Activated CD4-positive, alpha-beta T cell treated with anti-CD3 and anti-CD28 coated beads for 36 hours (primary cell): ENCODE measurements at regions not wholly inside any gene's neighbourhood (a gene's known extent, or its start where the extent isn't known, plus 50 kb on each side); places are given as distances from the start of the nearest gene placed in this dataset.

Experiments used
- ATAC-seq: fragments of 200-7000 bp; cut with Tn5 transposase; one replicate; pipeline ENCODE4 v1.10.0; 2021; ENCODE audit warnings: mild to moderate bottlenecking, moderate library complexity
- CTCF ChIA-PET: fragments of 350-600 bp; sonication (Branson Sonifier 250); formaldehyde crosslinking; loops from one replicate; lab custom pipeline; 2021; ENCODE audit warnings: antibody characterized with exemption; lab: Charles Lee
- POLR2A ChIA-PET: fragments of 350-600 bp; sonication (Branson Sonifier 250); formaldehyde crosslinking; loops from one replicate; lab custom pipeline; 2021; ENCODE audit warnings: antibody characterized with exemption, inconsistent platforms; lab: Charles Lee
- DNase-seq: peaks from one replicate; pipeline ENCODE4 v3.0.0-alpha.2; 2020
- H3K27ac Mint-ChIP-seq: one replicate; pipeline ENCODE4 v1.8.0; 2021; ENCODE audit warnings: mixed read lengths
- H3K27me3 Mint-ChIP-seq: one replicate; pipeline ENCODE4 v1.8.0; 2021; ENCODE audit warnings: mixed read lengths
- H3K36me3 Mint-ChIP-seq: one replicate; pipeline ENCODE4 v1.8.0; 2021; ENCODE audit warnings: low read depth, mixed read lengths
- H3K4me1 Mint-ChIP-seq: one replicate; pipeline ENCODE4 v1.8.0; 2021; ENCODE audit warnings: mixed read lengths
- H3K4me3 Mint-ChIP-seq: one replicate; pipeline ENCODE4 v1.8.0; 2021; ENCODE audit warnings: mild to moderate bottlenecking, moderate library complexity, mixed read lengths
- H3K9me3 Mint-ChIP-seq: one replicate; pipeline ENCODE4 v1.8.0; 2021; ENCODE audit warnings: low read depth, mixed read lengths
- intact Hi-C, 2 experiments: fragments of 100-400 bp; cut with DNase I in 1 of 2; cut with micrococcal nuclease in 1 of 2; formaldehyde crosslinking; loops; one replicate each; pipeline versions ENCODE4 v1.14.2 to v1.15.1; 2022 to 2024; cut with DNase I, micrococcal nuclease

DNA sequence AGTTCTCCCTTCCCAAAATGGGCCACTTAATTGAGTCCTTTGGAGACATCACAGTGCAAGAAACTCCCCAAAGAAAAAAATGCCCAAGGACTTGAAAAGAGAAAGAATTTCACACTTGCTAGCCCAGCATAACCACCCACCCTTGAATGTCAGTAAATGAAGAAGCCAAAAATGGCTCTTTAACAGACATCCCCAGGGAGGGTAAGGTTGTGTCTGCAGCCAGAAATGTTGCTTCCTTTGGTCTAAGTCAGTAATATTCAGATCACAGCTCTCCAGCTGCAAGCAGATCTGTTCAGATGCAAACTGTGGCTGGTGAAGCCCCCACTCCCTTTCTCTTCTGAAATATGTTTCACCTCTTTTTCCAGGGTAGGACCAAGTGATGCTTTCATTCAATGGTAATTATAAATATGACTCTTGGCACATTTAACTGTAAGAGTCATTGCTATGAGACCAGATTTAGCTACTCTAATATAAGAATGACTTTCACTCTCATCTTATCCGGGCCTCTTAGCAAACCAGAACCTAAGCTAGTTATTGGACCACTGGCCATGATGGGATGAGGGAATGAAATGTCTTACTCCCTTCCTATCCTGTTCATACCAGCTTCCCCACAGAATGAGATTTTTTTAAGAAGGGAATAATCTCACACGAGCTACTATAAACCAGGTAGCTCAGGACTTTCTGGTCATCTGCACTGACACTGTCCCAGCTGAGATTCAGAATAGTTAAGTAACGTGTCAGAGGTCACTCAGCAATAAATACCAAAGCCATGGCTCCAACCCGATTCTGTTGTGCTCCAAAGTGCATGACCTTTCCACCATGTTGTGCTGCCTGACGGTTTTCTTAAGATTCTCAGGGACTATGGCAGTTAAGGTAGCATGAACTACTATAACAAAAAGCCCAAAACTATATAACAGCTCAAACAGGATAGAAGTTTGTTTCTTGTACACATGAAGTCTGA is 234.1 kb downstream of the FOXO1 start:
- Mint-ChIP-seq H3K4me1 (peaks cover 38% of the 10 kb centered on the region), H3K9me3 (no peaks in the 10 kb centered on the region), H3K27me3 (no peaks in the 10 kb centered on the region), H3K4me3 (no peak overlapping the region), H3K36me3 (no peaks in the 10 kb centered on the region), H3K27ac (no peak overlapping the region)
- intact Hi-C loops: no loop called here
- CTCF ChIA-PET: interaction anchor here (0.7 to 1.6 kb wide), 5 partner anchors 10 to 476 kb away, joined by 3 to 5 read pairs (median 3); no protein-coding TSS in a partner anchor
- DNase-seq (no peak), ATAC-seq (peak; percentile 59)
- POLR2A ChIA-PET: interaction anchor here (0.6 kb wide), 3 partner anchors 17 to 356 kb away, joined by 3 to 5 read pairs (median 3); no protein-coding TSS in a partner anchor

DNA sequence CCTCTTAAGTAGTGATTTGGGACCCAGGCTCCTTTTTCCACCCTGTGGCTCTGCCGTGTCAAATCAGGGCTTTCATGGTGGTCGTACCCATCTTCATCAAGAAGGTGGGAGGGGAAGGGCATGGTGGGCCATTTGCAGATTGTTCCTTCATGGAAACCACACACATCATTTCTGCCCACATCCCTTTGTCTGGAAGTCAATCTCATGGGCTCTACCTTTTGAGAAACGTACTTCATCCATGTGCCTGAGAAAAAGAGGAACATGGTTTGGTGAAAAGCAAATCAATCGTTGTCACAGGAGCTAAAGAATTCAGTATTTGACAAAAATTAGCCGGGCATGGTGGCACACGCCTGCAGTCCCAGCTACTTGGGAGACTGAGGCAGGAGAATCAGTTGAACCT is 233.4 kb downstream of the FOXO1 start:
- Mint-ChIP-seq H3K9me3 (no peaks in the 10 kb centered on the region), H3K4me1 (peaks cover 45% of the 10 kb centered on the region), H3K27ac (no peak overlapping the region), H3K4me3 (no peak overlapping the region), H3K27me3 (no peaks in the 10 kb centered on the region), H3K36me3 (no peaks in the 10 kb centered on the region)
- ChIA-PET CTCF (interaction anchor here (0.7 to 1.6 kb wide), 5 partner anchors 10 to 231 kb away, joined by 3 to 5 read pairs (median 3); no protein-coding TSS in a partner anchor), POLR2A (interaction anchor here (0.6 kb wide), 1 partner anchor 355 kb away, joined by 5 read pairs; no protein-coding TSS in a partner anchor)
- ATAC-seq (no peak), DNase-seq (no peak)
- intact Hi-C loops: no loop called here

DNA sequence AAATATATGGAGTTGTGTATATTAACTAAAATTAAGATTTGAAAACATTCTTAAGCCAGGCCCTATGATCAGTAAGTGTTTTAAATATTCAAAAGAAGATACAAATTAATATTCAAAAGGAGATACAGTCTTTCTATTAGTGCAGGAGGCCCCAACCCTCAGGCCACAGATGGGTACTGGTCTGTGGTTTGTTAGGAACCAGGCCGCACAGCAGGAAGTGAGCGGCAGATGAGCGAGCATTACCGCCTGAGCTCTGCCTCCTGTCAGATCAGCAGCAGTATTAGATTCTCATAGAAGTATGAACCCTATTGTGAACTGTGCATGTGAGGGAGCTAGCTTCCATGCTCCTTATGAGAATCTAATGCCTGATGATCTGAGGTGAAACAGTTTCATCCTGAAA is 232.9 kb downstream of the FOXO1 start:
- no peak overlapping the region for H3K4me3 Mint-ChIP-seq
- CTCF ChIA-PET: interaction anchor here (0.7 kb wide), 1 partner anchor 231 kb away, joined by 3 read pairs; no protein-coding TSS in a partner anchor
- H3K36me3 Mint-ChIP-seq: no peaks in the 10 kb centered on the region
- no peaks in the 10 kb centered on the region for H3K27me3 Mint-ChIP-seq
- intact Hi-C loops: no loop called here
- H3K4me1 Mint-ChIP-seq: peaks cover 51% of the 10 kb centered on the region
- DNase-seq (peak; percentile 54), ATAC-seq (peak; percentile 31)
- H3K27ac Mint-ChIP-seq: no peak overlapping the region
- POLR2A ChIA-PET: no interaction called here
- H3K9me3 Mint-ChIP-seq: no peaks in the 10 kb centered on the region

DNA sequence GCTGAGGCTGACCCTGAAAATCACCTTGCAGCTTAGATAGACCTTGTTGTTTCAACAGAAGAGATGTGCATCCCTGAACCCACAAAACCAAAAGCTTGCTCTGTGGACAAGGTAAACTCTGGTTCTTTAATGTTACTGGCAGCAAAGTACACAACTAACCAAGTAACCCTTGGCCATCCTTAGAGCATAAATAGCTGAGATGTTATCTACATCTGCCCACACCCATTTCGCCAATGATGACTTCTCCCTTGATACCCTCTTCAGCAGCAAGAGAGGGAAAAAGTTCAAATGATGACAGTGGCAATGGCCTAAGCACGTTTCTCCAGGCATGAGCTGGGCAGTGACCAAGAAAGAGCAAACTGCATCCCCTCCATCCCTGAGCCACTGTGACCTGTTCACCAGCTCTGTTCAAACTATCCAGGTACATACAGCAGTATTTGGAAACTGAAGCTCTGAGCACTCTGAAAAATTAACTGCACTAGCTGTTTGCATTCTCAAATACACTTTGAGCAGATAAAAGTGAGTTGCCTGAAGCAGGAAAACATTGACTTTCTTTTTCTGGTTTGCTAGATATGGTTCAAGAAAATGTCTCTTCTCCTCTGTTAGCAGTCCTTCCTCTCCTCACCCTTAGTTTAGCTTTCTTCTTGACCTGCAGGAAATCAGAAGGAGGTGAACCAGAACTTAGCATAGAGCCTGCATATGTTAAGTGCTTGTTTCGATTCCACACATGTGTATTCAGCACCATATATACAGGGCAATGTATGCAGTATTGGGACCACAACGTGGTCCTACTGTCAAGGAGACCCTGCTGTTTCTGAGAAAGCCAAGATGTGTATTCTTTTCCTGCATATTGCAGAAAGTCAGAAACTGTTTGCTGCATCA is 231.7 kb downstream of the FOXO1 start:
- no peaks in the 10 kb centered on the region for H3K36me3 Mint-ChIP-seq
- no peaks in the 10 kb centered on the region for H3K27me3 Mint-ChIP-seq
- intact Hi-C loops: loop anchor here in 1 of 2 experiments (5.0 kb wide), 2 partner anchors 47 to 48 kb away; no protein-coding TSS in a partner anchor
- ChIA-PET POLR2A (interaction anchor here (0.7 kb wide), 1 partner anchor 250 kb away, joined by 3 read pairs; no protein-coding TSS in a partner anchor), CTCF (interaction anchor here (0.6 to 1.2 kb wide), 4 partner anchors 12 to 603 kb away, joined by 3 read pairs; no protein-coding TSS in a partner anchor)
- peak overlapping the region; percentile 8 for H3K27ac Mint-ChIP-seq
- no peak for ATAC-seq
- no peak overlapping the region for H3K4me3 Mint-ChIP-seq
- DNase-seq: no peak
- H3K9me3 Mint-ChIP-seq: no peaks in the 10 kb centered on the region
- H3K4me1 Mint-ChIP-seq: peaks cover 62% of the 10 kb centered on the region

DNA sequence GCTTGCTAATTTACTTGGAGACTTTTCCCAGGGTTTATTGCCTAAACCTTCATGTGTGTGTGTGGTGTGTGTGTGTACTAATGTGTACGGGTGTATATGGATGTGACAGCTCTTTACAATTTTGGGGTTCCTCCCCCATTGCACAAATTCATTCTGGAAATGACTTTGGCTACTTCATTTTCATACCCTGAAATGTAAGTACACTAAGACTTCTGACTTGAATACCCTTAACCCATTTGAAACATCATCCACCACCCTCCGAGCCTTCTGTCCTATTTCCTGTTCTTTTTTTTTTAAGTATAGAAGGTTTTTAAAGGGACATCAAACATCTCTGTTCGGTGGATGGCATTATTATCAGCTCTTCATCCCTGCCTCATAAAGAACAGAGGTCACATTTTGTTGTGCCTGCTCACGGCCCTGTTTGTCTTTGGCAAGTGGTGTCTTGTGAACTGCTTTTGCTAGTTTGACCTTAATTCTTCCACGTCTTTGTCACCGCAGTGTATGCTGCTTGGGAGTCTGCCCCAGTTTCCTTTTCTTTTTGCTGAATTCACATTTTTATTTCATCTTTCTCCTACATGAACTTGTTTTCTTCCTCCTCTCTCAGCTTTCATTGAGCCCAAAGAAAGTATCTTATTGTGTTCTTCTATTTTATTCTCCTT is 228.3 kb downstream of the FOXO1 start:
- intact Hi-C loops: loop anchor here (2.0 to 5.0 kb wide), 4 partner anchors 44 to 229 kb away; partner anchors contain the start of gene FOXO1 (in 1 of the 2)
- Mint-ChIP-seq H3K36me3 (no peaks in the 10 kb centered on the region), H3K27ac (peak overlapping the region; percentile 88), H3K4me3 (peak overlapping the region; percentile 54), H3K4me1 (peaks cover 44% of the 10 kb centered on the region), H3K9me3 (no peaks in the 10 kb centered on the region), H3K27me3 (no peaks in the 10 kb centered on the region)
- ATAC-seq (peak; percentile 60), DNase-seq (no peak)
- ChIA-PET CTCF (interaction anchor here (1.6 kb wide), 1 partner anchor 134 kb away, joined by 3 read pairs; no protein-coding TSS in a partner anchor), POLR2A (interaction anchor here (0.5 to 0.8 kb wide), 4 partner anchors 17 to 216 kb away, joined by 3 to 10 read pairs (median 6); no protein-coding TSS in a partner anchor)

DNA sequence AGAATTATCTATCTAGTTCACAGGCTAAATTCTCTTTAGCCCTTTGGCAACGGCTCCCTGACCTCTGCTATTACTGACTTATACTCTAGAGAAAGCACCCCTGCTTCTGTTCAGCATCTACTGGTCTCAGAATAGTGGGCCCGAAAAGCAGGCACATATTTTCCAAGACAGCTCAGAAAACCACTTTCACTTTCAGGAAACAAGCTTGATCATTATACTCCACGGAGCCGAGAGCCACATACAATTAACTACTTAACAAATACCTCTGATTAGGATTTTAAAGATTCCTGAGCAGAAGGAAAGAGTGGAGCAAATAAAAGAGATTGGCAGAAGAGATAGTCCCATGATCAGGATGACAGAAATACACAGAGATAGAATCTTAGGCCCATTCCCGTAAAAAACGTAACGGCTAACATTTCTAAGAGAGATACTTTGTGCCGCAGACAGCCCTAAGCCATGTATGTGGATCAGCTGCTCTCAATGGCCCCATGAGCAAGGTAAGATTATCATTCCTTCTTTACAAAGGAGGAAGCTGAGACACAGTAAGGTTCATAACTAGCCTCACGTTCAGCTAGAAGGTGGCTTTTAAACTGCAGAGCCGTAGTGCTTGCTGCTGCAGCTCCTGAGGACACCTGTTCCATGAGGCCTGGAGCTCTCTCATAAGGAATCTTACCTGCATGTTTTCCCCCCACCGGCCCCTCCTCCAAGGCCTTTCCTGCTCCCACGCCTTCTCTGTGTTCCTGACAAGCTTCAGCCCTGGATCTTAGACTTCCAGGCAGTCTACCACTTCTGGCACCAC is 227.2 kb downstream of the FOXO1 start:
- no peaks in the 10 kb centered on the region for H3K27me3 Mint-ChIP-seq
- POLR2A ChIA-PET: interaction anchor here (0.6 to 0.7 kb wide), 3 partner anchors 30 to 215 kb away, joined by 3 to 4 read pairs (median 3); no protein-coding TSS in a partner anchor

DNA sequence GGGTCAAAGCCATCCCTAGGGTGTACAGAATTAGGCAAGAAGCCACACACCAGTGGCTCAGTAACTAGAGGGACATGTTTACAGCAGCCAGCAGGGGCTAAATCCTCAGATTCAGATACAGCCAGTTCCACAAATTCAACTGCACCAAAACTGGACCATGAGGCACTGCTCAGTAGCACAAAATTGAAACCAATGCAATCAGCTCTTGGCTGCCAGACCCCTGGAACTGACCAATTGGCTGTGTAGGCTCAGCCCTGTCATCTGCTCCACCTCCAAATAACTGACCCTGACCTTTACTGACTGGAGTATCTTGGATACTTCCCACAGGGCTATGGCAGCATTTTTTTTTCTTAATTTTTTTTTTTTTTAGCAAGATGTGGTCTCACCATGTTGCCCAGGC is 226.5 kb downstream of the FOXO1 start:
- ChIA-PET CTCF (interaction anchor here (0.5 to 1.6 kb wide), 3 partner anchors 9 to 192 kb away, joined by 3 read pairs; no protein-coding TSS in a partner anchor), POLR2A (interaction anchor here (0.5 kb wide), 1 partner anchor 343 kb away, joined by 3 read pairs; no protein-coding TSS in a partner anchor)
- Mint-ChIP-seq H3K4me1 (peaks cover 31% of the 10 kb centered on the region), H3K9me3 (no peaks in the 10 kb centered on the region), H3K27ac (no peak overlapping the region), H3K27me3 (no peaks in the 10 kb centered on the region), H3K4me3 (no peak overlapping the region), H3K36me3 (no peaks in the 10 kb centered on the region)
- ATAC-seq: no peak
- DNase-seq: no peak
- intact Hi-C loops: loop anchor here (2.0 to 5.0 kb wide), 4 partner anchors 42 to 227 kb away; partner anchors contain the start of gene FOXO1 (in 1 of the 2)

More for the DNA sequence above, 227.2 kb downstream of the FOXO1 start:
- peak; percentile 53 for DNase-seq
- no peaks in the 10 kb centered on the region for H3K36me3 Mint-ChIP-seq
- peak; percentile 84 for ATAC-seq
- peaks cover 38% of the 10 kb centered on the region for H3K4me1 Mint-ChIP-seq
- CTCF ChIA-PET: interaction anchor here (0.5 to 1.6 kb wide), 6 partner anchors 9 to 475 kb away, joined by 3 to 4 read pairs (median 3); no protein-coding TSS in a partner anchor
- H3K9me3 Mint-ChIP-seq: no peaks in the 10 kb centered on the region
- intact Hi-C loops: loop anchor here (2.0 to 5.0 kb wide), 4 partner anchors 43 to 228 kb away; partner anchors contain the start of gene FOXO1 (in 1 of the 2)
- H3K4me3 Mint-ChIP-seq: peak overlapping the region; percentile 54
- H3K27ac Mint-ChIP-seq: peak overlapping the region; percentile 88

DNA sequence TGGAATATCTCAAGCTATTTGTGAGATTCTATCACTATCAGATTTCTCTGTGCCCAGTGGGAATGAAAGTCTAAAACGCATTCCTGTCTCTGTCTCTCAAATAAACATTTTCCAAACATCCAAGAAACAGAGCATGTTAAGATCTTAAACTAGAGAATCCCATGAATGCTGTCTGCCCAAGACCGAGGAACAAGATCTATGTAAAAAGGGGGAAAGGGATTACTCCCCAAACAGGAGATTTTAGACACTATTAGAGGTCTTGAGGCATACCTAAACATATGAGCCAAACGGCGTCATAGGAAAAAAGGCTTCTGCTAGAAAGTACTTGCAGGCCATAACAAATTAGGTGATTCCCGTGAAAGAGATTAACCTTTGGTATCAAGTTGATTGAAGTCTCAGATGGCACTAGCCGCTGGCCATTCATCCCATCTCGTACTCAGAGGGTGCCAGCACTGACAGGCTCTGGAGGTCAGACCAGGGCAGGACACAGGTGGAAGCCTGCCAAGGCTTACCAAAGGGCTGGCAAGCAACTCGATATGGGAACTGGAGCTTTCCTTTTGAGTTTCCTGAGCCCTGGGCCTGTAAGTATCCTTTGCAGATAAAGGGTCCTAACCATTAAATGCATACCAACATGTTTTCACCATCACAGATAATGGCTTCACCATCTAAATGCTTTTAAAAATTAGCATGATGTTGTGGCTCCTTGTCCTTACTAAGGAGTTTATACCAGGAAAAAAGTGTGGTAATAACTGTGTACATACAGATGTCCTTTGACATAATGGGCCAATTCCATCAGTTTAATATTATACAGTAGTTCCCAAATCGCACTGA is 225.2 kb downstream of the FOXO1 start:
- no peaks in the 10 kb centered on the region for H3K27me3 Mint-ChIP-seq
- H3K27ac Mint-ChIP-seq: no peak overlapping the region
- H3K9me3 Mint-ChIP-seq: no peaks in the 10 kb centered on the region
- POLR2A ChIA-PET: no interaction called here
- no peak overlapping the region for H3K4me3 Mint-ChIP-seq
- DNase-seq (no peak), ATAC-seq (no peak)
- no peaks in the 10 kb centered on the region for H3K36me3 Mint-ChIP-seq
- intact Hi-C loops: no loop called here
- CTCF ChIA-PET: interaction anchor here (1.5 kb wide), 1 partner anchor 11 kb away, joined by 3 read pairs; no protein-coding TSS in a partner anchor
- peaks cover 32% of the 10 kb centered on the region for H3K4me1 Mint-ChIP-seq

DNA sequence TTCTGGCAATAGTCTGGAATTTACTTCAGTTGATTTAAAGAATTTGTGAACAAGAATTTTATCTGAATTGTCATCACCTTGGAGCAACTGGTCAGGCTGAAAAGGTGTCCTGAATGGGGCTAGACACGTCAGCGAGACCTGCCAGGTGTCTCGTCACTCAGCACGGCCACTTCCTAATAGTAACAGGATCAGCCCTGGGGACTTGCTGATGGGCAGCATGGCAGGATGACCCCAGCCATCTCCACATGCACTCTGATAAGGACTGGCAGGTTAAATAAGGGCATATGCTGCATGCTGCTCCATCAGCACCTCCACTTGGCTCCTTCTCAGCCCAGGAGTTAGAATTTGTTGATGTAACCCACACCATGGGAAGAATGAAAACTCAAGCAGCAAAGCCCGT is 224.2 kb downstream of the FOXO1 start:
- no peak overlapping the region for H3K27ac Mint-ChIP-seq

More for the DNA sequence above, 224.2 kb downstream of the FOXO1 start:
- intact Hi-C loops: no loop called here
- Mint-ChIP-seq H3K9me3 (no peaks in the 10 kb centered on the region), H3K36me3 (no peaks in the 10 kb centered on the region), H3K4me3 (no peak overlapping the region), H3K27me3 (no peaks in the 10 kb centered on the region), H3K4me1 (peaks cover 32% of the 10 kb centered on the region)
- ChIA-PET CTCF (interaction anchor here (0.6 kb wide), 1 partner anchor 179 kb away, joined by 3 read pairs; no protein-coding TSS in a partner anchor), POLR2A (no interaction called here)
- DNase-seq (no peak), ATAC-seq (no peak)
